Right lobe of liver (tissue), 4 donors: ENCODE measurements at regions not wholly inside any gene's neighbourhood (a gene's known extent, or its start where the extent isn't known, plus 50 kb on each side); places are given as distances from the start of the nearest gene placed in this dataset.
"Not testable (repeated sequence)": the region's sequence is repeated elsewhere in the genome, so short reads cannot be mapped to it uniquely, and the experiment has no call there.

Experiments
- CTCF ChIP-seq, 4 donors: fragments of 200-600 bp in 3 of 4; fragments of 450-650 bp in 1 of 4; IDR thresholded peaks; one replicate each; pipeline versions ENCODE4 v1.5.1 to v1.8.0; 2016 to 2022; ENCODE audit warnings: antibody characterized with exemption in 4 of 4, mild to moderate bottlenecking in 2 of 4
- POLR2A ChIP-seq: fragments of 450-650 bp; IDR thresholded peaks from one replicate; pipeline ENCODE4 v1.6.1; 2017; ENCODE audit warnings: antibody characterized with exemption, mild to moderate bottlenecking
- donor health status: DM: no; HTN: no; CAD: no.
- donor health status: DM: no; HTN: no; CAD: no.
- donor health status: DM: no; HTN: yes; CAD: no.

- TF ChIP-seq CTCF (IDR thresholded peaks at IDR 0.05); POLR2A: not testable (repeated sequence)
These were observed 475.9 kb downstream of the PRIM2 start for GRCh38 chr6:57793398-57793762.
